GM10266 (cell line): ENCODE measurements at regions not wholly inside any gene's neighbourhood (a gene's known extent, or its start where the extent isn't known, plus 50 kb on each side); places are given as distances from the start of the nearest gene placed in this dataset.

ENCODE experiments used
- DNase-seq: peaks from one replicate; pipeline ENCODE4 v3.0.0; 2012; ENCODE audit errors: extremely low spot score
- TF ChIP-seq, protein P1 (sequence below): IDR thresholded peaks from 2 replicates; pipeline ENCODE4 v1.5.1; 2012; ENCODE audit warnings: mild to moderate bottlenecking, low read depth; ENCODE audit not compliant: control insufficient read depth, insufficient read depth; ENCODE audit errors: missing control alignments

GRCh38 chr3:189500299-189500698 is 130.9 kb upstream of the TP63 start:
- TF ChIP-seq, protein P1, sequence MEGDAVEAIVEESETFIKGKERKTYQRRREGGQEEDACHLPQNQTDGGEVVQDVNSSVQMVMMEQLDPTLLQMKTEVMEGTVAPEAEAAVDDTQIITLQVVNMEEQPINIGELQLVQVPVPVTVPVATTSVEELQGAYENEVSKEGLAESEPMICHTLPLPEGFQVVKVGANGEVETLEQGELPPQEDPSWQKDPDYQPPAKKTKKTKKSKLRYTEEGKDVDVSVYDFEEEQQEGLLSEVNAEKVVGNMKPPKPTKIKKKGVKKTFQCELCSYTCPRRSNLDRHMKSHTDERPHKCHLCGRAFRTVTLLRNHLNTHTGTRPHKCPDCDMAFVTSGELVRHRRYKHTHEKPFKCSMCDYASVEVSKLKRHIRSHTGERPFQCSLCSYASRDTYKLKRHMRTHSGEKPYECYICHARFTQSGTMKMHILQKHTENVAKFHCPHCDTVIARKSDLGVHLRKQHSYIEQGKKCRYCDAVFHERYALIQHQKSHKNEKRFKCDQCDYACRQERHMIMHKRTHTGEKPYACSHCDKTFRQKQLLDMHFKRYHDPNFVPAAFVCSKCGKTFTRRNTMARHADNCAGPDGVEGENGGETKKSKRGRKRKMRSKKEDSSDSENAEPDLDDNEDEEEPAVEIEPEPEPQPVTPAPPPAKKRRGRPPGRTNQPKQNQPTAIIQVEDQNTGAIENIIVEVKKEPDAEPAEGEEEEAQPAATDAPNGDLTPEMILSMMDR: no peak

DNA sequence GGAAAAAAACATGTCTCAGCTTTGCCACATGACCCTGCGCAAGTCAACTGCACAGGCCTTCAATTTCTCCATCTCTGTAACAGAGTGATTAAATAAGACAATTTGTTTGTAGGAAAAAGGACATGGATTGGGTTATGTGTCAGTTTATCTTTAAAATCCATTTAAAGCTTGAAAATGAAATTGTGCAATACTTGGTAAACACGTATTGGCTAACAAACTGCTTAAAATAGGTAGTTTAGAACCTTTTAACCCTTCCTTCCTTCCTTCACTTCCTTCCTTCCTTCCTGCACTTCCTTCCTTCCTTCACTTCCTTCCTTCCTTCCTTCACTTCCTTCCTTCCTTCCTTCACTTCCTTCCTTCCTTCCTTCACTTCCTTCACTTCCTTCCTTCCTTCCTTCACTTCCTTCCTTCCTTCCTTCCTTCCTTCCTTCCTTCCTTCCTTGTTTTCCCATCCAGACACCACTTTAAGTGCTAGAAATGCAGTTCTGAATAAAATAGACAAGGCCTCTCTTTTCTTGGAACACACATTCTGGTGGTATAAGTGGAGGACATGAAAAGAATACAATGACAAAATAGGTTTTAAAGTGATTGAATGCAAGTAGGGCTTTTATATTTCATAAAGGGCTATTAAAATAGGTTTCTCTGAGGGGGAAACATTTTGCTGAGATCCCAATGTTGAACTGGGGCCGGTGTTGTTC is 130.2 kb upstream of the TP63 start:
- TF ChIP-seq, protein P1: no peak
- no peak for DNase-seq

More at GRCh38 chr3:189500299-189500698, 130.9 kb upstream of the TP63 start:
- no peak for DNase-seq

- DNase-seq: no peak
- TF ChIP-seq, protein P1: no peak
Observed at GRCh38 chr3:189502256-189502655, 128.9 kb upstream of the TP63 start.

DNA sequence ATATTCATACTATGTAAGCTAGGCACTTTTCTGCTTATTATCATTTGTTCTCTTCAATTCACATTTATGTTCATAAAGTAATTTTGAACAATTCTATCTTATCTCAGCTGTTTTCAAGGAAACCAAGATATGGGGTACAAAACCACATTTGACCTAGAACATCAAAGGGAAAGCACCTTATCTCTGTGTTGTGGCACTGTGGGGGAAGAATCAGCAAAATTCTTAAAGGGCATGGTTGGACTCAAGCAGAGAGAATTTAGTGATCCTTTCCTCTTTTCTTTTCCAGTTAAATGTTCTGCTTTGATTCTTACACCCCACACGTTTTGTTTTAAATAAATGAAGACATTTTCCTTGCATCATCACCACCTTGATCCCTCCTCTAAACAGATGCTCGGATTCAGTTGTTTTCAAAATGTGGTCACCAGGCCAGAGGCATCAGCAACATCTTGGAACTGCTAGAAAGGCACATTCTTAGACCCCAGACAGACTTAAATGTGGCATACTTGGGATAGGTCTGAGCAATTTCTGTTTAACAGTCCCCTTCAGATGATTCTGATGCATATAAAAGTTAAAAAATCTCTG is 128.4 kb upstream of the TP63 start:
- DNase-seq: no peak
- TF ChIP-seq, protein P1: no peak

- TF ChIP-seq, protein P1: no peak
- DNase-seq: peak; percentile 25
Observed at GRCh38 chr3:189507856-189508255, 123.3 kb upstream of the TP63 start.

DNA sequence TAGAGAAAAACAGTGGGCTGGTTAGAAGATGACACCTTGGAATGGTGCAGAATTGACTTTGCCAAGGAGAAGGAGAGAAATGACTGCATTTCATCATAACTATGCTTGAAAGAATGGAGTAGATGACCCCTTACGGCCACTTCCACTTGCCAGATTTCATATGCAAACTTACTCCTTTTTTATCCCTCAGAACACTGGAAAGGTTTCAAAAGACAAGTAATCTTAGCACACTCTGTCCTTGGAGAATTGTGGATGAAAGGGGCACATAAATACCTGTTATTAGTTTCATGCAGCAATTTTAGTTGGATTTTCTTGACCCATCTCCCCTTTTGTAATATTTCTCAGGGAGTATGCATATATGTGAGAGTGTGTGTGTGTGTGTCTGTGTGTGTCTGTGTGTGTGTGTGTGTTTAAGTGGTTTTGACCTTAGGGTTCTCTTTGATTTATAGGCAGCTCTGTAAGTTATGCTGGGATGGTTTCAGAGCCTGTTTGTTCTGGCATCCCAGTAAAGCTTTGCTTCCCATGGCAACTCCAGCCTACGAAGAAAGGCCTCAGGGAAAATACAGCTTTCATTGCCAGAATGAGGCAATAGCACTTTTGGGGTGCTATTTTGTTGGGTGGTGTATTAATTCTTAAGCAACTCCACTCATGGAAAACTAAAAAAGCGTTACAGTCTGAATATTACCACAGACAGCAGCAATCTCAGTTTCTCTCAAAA is 122.2 kb upstream of the TP63 start:
- DNase-seq: no peak
- TF ChIP-seq, protein P1: no peak

GRCh38 chr3:189512039-189512438 is 119.2 kb upstream of the TP63 start:
- DNase-seq: peak; percentile 41
- TF ChIP-seq, protein P1: peak; percentile 60
